Stimulated activated CD8-positive, alpha-beta memory T cell treated with anti-CD3 and anti-CD28 coated beads, Interleukin-15, amount 100 ng/mL, for 48 hours (primary cell): ENCODE measurements at regions not wholly inside any gene's neighbourhood (a gene's known extent, or its start where the extent isn't known, plus 50 kb on each side); places are given as distances from the start of the nearest gene placed in this dataset.

Source experiments
- DNase-seq, 2 donors: peaks; one replicate each; pipeline ENCODE4 v3.0.0-alpha.2; 2020; ENCODE audit warnings: low read depth in 2 of 2

- DNase-seq = no peak
Observed at GRCh38 chr5:133829786-133830185, 138.6 kb downstream of the C5orf15 start.

GRCh38 chr5:133828722-133829121 lies 139.7 kb downstream of the C5orf15 start:
- no peak for DNase-seq

DNA sequence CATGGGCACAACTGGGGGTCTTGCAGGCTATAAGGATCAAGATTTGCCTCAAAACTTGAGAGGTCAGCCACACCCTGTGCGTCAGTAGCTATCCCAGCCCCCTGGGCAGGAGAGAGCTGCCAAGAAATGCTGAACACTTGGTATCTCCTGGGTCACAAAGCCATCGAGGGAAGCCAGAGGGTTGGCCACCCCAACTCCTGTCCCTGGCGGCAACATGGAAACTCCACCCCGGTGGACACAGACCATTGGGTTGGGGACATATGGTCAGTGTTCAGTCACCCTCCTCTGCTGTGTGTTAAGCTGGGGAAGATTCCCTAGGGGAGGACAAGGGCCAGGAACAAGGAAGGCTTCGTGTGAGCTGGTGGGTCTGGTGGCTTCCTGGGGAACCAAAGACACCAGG lies 140.6 kb downstream of the C5orf15 start:
- no peak for DNase-seq

- no peak for DNase-seq
Observed at GRCh38 chr5:133827011-133827410, 141.4 kb downstream of the C5orf15 start.

- peak in 1 of 2 donors; percentile 12 for DNase-seq
Observed at GRCh38 chr5:133825631-133826289, 142.7 kb downstream of the C5orf15 start.

- DNase-seq = peak; percentile 12 to 16
Observed at GRCh38 chr5:133824661-133825254, 143.7 kb downstream of the C5orf15 start.

DNA sequence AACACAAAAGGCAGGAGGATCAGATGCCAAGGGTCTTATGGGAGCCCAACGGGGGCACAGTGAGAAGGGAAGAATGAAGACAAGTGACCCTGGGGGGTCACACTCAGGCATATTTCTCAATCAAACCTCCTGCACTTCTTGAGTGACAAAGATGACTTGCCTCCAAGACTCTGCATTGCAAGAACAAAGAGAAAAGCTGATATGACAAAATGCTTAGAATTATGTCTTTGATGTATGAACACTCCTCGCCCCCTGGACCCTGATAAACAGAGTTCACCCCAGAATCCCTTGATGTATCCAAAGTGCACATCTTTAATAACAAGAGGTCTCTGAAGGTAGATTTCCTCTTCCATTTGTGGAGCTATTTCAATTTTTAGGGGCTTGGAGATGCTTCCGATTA lies 146.5 kb downstream of the C5orf15 start:
- no peak for DNase-seq

DNA sequence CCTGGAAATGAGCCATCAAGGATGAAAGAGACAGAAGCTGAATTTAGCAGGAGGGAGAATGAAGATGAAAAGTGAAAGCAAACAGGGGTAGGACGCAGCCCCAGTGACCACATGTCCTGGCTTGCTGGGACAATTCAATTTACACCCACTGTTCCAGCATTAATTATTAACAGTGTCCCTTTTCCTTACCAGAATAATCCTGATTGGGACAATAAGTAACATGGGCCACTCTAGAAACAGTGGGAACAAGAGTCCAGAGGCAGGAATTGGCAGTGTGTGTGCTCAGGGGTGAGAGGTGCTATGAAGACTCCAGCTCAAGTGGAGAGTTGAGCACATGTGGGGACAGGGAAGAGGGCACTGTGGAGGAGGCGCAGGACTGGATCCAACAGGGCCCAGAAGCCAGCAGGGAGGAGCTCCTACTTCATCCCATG lies 147.1 kb downstream of the C5orf15 start:
- DNase-seq = no peak

- DNase-seq = no peak
Observed at GRCh38 chr5:133820507-133820906, 147.9 kb downstream of the C5orf15 start.

DNA sequence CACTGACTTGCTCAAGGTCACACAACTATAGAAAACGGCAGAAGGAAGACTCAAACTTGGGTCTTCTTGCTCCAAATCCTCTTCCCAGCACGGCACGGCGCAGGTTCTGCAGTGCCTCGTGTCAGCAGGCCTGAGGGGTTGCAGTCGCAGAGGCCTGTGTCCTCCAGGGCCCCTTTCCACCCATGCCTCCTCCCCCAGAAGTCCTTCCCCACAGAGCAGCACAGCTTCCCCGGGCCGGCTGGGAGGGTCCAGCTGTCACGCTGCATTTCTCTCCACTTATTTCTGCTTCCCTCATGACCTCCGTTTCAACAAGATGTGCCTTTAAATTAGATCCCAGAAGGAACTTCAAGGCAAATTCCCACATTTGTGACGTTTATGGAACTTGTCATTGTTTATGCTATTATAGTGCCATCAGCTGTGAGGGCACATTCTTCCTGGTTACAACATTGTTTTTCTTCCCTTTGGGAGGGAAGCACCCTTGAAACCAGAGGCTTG lies 148.4 kb downstream of the C5orf15 start:
- DNase-seq = no peak

DNA sequence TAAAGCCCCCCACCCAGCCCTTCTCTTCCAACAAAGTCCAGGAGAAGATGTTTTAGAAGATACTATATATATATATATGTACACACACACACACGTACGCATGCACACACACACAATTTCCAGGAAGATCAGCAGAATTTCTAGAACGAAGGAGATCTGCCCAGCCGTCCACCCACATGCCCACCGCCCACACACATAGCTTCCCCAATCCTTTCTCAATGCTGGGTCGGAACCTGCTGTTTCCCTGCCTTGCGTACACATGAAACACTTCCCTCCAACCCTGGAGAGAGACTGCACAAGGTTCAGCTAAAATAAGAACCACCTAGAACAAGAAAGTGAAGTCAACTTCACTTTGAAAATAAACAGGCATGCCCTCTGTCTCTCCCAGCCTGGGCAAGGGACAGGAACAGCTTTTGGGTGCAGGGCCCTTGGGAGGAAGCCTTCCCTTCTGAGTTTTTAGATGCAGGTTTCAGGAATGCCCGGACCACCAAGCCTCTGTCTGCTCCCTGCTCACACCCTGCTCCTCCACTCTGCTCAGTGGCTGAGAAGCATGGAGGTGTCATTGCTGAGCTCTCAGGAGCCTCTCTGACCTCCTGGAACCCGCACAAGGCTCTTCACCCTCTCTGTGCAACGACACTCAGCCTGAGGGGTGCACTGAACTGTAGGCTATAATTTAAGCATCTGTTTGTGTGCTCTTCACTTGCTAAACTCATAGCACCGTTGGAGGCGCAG lies 149.4 kb downstream of the C5orf15 start:
- no peak for DNase-seq

DNA sequence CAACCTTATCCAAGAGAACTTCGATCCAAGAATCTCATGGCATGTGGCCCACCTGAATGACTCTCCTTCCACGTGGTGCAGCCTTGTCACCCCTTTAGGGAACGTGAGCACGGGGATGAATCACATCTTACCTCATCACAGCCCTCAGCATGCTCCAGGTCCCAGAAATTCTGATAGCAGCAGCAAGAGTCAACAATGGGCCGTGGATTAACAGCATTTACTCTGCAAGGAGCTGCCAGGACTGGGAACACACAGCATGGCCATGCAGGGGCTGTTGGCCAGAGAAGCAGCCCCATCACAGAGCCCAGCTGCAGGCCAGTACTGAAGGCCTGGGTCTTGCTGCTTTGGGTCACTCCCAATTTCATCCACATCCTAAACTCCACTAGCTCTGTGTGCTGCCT lies 150.4 kb downstream of the C5orf15 start:
- no peak for DNase-seq

GRCh38 chr5:133817456-133817855 lies 151.0 kb downstream of the C5orf15 start:
- no peak for DNase-seq

- no peak for DNase-seq
Observed at GRCh38 chr5:133816791-133817190, 151.6 kb downstream of the C5orf15 start.

- DNase-seq = no peak
Observed at GRCh38 chr5:133814152-133814551, 154.3 kb downstream of the C5orf15 start.

- no peak for DNase-seq
Observed at GRCh38 chr5:133811168-133811567, 157.3 kb downstream of the C5orf15 start.

DNA sequence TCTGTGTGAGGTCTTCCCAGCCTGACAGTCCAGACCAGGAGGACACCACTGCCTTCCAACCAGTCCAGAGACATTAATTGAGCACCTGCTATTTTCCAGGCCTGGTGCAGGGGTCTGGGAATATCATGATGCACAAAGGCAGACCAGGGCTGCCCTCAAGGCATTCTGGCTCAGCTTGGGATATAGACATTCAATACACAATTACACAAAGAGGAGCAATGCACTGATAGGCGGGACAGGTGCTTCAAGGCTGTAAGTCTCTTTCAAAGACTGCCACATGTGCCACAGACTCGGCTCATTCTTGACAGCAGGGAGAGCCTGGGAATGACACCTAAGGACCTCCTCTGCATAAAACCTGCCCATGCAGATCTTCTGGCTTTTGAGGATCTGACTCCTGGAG lies 158.6 kb downstream of the C5orf15 start:
- DNase-seq = no peak

- no peak for DNase-seq
Observed at GRCh38 chr5:133807348-133807747, 161.1 kb downstream of the C5orf15 start.

GRCh38 chr5:133806847-133807246 lies 161.6 kb downstream of the C5orf15 start:
- no peak for DNase-seq

DNA sequence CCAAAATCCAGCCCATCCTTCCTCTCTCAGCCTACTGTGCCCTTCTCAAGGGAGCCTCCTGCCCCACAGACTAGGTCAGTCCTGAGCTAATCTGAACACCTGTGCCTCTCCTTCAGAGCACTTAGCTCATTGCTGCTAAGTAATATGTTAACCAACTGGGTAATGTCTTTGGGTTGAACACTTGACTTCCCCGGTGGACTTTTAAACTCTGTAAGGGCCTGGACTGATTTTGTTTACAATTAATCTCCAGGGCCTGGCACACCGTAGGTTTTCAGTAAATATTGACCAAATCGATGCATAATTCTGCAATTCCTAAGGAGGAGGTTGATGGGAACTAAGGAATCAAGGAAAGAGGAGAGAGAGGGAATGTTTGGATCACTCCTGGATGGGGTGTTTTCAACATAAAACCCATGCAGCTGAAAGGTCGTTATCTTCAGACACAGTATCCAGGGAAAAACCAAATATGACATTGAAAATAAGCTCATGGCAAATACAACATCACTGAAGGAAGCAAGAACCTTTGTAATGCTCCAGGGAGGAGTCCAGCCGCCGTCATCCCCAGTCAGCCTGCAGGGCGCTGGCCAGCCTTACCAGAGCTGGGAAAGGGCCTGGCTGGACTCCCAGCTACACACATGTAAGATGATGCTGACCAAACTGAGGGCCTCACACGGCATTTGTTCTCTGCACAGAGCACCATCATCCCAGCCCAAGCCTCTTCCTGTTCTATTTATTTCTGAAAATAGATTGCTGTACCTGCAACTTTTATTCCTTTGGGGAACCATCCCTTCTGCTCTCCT lies 166.3 kb downstream of the C5orf15 start:
- DNase-seq = no peak

- DNase-seq = no peak
Observed at GRCh38 chr5:133801431-133801830, 167.0 kb downstream of the C5orf15 start.
